Astrocyte (in vitro differentiated cells and primary cell): ENCODE measurements at regions not wholly inside any gene's neighbourhood (a gene's known extent, or its start where the extent isn't known, plus 50 kb on each side); places are given as distances from the start of the nearest gene placed in this dataset.

Source experiments
- DNase-seq: peaks from one replicate; pipeline ENCODE4 v3.0.0-alpha.2; 2010; ENCODE audit warnings: low read depth
- FAIRE-seq: peaks from 2 replicates; lab custom pipeline; 2011; peaks lifted over from hg19 to GRCh38; lab: Jason Lieb, UNC
- H2AFZ ChIP-seq: 2 replicates; pipeline ENCODE4 v1.6.0; 2012; ENCODE audit warnings: low read depth, low read length, inconsistent platforms
- H3K27ac ChIP-seq: 2 replicates; pipeline ENCODE4 v1.5.1; 2011; ENCODE audit warnings: low read depth, low read length, inconsistent platforms
- H3K27me3 ChIP-seq: 2 replicates; pipeline ENCODE4 v1.6.0; 2011; ENCODE audit warnings: low read length, inconsistent platforms; ENCODE audit not compliant: insufficient read depth
- H3K36me3 ChIP-seq: 2 replicates; pipeline ENCODE4 v1.5.1; 2011; ENCODE audit warnings: low read length, inconsistent platforms; ENCODE audit not compliant: insufficient read depth
- H3K4me1 ChIP-seq: 2 replicates; pipeline ENCODE4 v1.5.1; 2011; ENCODE audit warnings: low read length, inconsistent platforms; ENCODE audit not compliant: insufficient read depth
- H3K4me2 ChIP-seq: 2 replicates; pipeline ENCODE4 v1.6.0; 2012; ENCODE audit warnings: low read length, inconsistent platforms
- H3K4me3 ChIP-seq: 2 replicates; pipeline ENCODE4 v1.5.1; 2011; ENCODE audit warnings: low read depth, mild to moderate bottlenecking, low read length, inconsistent platforms; ENCODE audit not compliant: insufficient read depth
- H3K79me2 ChIP-seq: 2 replicates; pipeline ENCODE4 v1.6.0; 2012; ENCODE audit warnings: mild to moderate bottlenecking, low read length, inconsistent platforms; ENCODE audit not compliant: insufficient read depth
- H3K9ac ChIP-seq: 2 replicates; pipeline ENCODE4 v1.6.0; 2012; ENCODE audit warnings: mild to moderate bottlenecking, low read length, inconsistent platforms
- H3K9me3 ChIP-seq: 2 replicates; pipeline ENCODE4 v1.5.1; 2012; ENCODE audit warnings: low read depth, mild to moderate bottlenecking, low read length, inconsistent platforms; ENCODE audit not compliant: insufficient read depth
- H4K20me1 ChIP-seq: 2 replicates; pipeline ENCODE4 v1.6.0; 2012; ENCODE audit warnings: low read length, inconsistent platforms; ENCODE audit not compliant: insufficient read depth
- H3K27ac Mint-ChIP-seq: one replicate; pipeline ENCODE4 v1.8.0; 2021; ENCODE audit warnings: mild to moderate bottlenecking, mixed read lengths; ENCODE audit not compliant: unreplicated experiment
- H3K27me3 Mint-ChIP-seq: one replicate; pipeline ENCODE4 v1.8.0; 2021; ENCODE audit warnings: low read depth, mixed read lengths; ENCODE audit not compliant: unreplicated experiment
- H3K36me3 Mint-ChIP-seq: one replicate; pipeline ENCODE4 v1.8.0; 2021; ENCODE audit warnings: low read depth, mixed read lengths; ENCODE audit not compliant: unreplicated experiment
- H3K4me1 Mint-ChIP-seq: one replicate; pipeline ENCODE4 v1.8.0; 2021; ENCODE audit warnings: low read depth, mixed read lengths; ENCODE audit not compliant: unreplicated experiment
- H3K4me3 Mint-ChIP-seq: one replicate; pipeline ENCODE4 v1.8.0; 2021; ENCODE audit warnings: mild to moderate bottlenecking, moderate library complexity, mixed read lengths; ENCODE audit not compliant: unreplicated experiment
- H3K9me3 Mint-ChIP-seq: one replicate; pipeline ENCODE4 v1.8.0; 2021; ENCODE audit warnings: mild to moderate bottlenecking, mixed read lengths; ENCODE audit not compliant: unreplicated experiment
- CTCF ChIP-seq: IDR thresholded peaks from 2 replicates; pipeline ENCODE4 v1.5.1; 2011; ENCODE audit warnings: low read depth, mild to moderate bottlenecking, inconsistent platforms, low read length, moderate library complexity; ENCODE audit not compliant: insufficient read depth
- EZH2 ChIP-seq: IDR thresholded peaks from 2 replicates; pipeline ENCODE4 v1.6.1; 2012; ENCODE audit warnings: mild to moderate bottlenecking, low read length, inconsistent platforms; ENCODE audit not compliant: insufficient read depth

GRCh38 chr5:27639005-27639612 is 600.7 kb upstream of the CDH9 start:
- H4K20me1 ChIP-seq = no peaks in the 10 kb centered on the region
- no peak overlapping the region for H3K4me3 Mint-ChIP-seq
- no peaks in the 10 kb centered on the region for H3K4me1 Mint-ChIP-seq
- no peak for DNase-seq
- H3K36me3 ChIP-seq = no peaks in the 10 kb centered on the region
- H3K79me2 ChIP-seq = no peaks in the 10 kb centered on the region
- no peak overlapping the region for H3K27ac Mint-ChIP-seq
- H3K4me1 ChIP-seq = no peaks in the 10 kb centered on the region
- H3K9me3 Mint-ChIP-seq = peaks cover 12% of the 10 kb centered on the region
- H3K9ac ChIP-seq = no peak overlapping the region
- H2AFZ ChIP-seq = no peak overlapping the region
- no peaks in the 10 kb centered on the region for H3K36me3 Mint-ChIP-seq
- no peaks in the 10 kb centered on the region for H3K9me3 ChIP-seq
- FAIRE-seq = no peak
- TF ChIP-seq CTCF = no peak
- TF ChIP-seq EZH2 = no peak
- no peaks in the 10 kb centered on the region for H3K27me3 ChIP-seq
- no peak overlapping the region for H3K27ac ChIP-seq
- no peak overlapping the region for H3K4me2 ChIP-seq
- no peak overlapping the region for H3K4me3 ChIP-seq
- H3K27me3 Mint-ChIP-seq = no peaks in the 10 kb centered on the region

DNA sequence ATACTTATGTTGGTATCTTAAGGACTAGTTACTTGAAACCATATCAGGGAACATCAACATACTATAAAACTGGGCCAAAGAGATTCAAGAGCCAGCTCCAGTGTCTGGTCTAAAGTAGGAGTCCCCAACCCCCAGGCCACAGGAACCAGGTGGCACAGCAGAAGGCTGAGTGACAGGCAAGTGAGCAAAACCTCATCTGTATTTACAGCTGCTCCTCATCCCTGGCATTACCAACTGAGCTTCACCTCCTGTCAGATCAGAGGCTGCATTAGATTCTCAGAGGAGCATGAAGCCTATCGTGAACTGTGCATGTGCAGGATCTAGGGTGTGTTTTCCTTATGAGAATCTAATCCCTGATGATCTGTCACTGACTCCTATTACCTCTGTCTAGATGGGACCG is 581.6 kb upstream of the CDH9 start:
- Mint-ChIP-seq H3K4me1 (no peaks in the 10 kb centered on the region), H3K9me3 (peaks cover 2% of the 10 kb centered on the region), H3K36me3 (no peaks in the 10 kb centered on the region), H3K4me3 (no peak overlapping the region), H3K27me3 (no peaks in the 10 kb centered on the region), H3K27ac (no peak overlapping the region)
- no peak for TF ChIP-seq CTCF
- no peak for TF ChIP-seq EZH2
- Histone ChIP-seq H3K36me3 (no peaks in the 10 kb centered on the region), H3K4me3 (no peak overlapping the region), H2AFZ (no peak overlapping the region), H3K4me2 (no peak overlapping the region), H3K27me3 (no peaks in the 10 kb centered on the region), H4K20me1 (no peaks in the 10 kb centered on the region), H3K4me1 (no peaks in the 10 kb centered on the region), H3K79me2 (no peaks in the 10 kb centered on the region), H3K9me3 (no peaks in the 10 kb centered on the region), H3K27ac (no peak overlapping the region), H3K9ac (no peak overlapping the region)
- FAIRE-seq (no peak), DNase-seq (no peak)

GRCh38 chr5:27612161-27612560 is 573.8 kb upstream of the CDH9 start:
- H3K27me3 ChIP-seq = no peaks in the 10 kb centered on the region
- H4K20me1 ChIP-seq = no peaks in the 10 kb centered on the region
- no peaks in the 10 kb centered on the region for H3K36me3 Mint-ChIP-seq
- H3K27ac ChIP-seq = no peak overlapping the region
- H3K4me1 Mint-ChIP-seq = no peaks in the 10 kb centered on the region
- H2AFZ ChIP-seq = no peak overlapping the region
- no peak overlapping the region for H3K4me3 ChIP-seq
- TF ChIP-seq EZH2 (no peak), CTCF (no peak)
- no peak overlapping the region for H3K4me2 ChIP-seq
- no peak overlapping the region for H3K9ac ChIP-seq
- H3K9me3 Mint-ChIP-seq = no peaks in the 10 kb centered on the region
- H3K36me3 ChIP-seq = no peaks in the 10 kb centered on the region
- FAIRE-seq = no peak
- H3K4me3 Mint-ChIP-seq = no peak overlapping the region
- H3K9me3 ChIP-seq = no peaks in the 10 kb centered on the region
- H3K27ac Mint-ChIP-seq = no peak overlapping the region
- no peak for DNase-seq
- no peaks in the 10 kb centered on the region for H3K27me3 Mint-ChIP-seq
- H3K4me1 ChIP-seq = no peaks in the 10 kb centered on the region
- no peaks in the 10 kb centered on the region for H3K79me2 ChIP-seq
